ENCODE measurements at regions not wholly inside any gene's neighbourhood (a gene's known extent, or its start where the extent isn't known, plus 50 kb on each side); places are given as distances from the start of the nearest gene placed in this dataset.

GRCh38 chr4:41318839-41319530 is 62.3 kb downstream of the UCHL1 start:
- H3K4me3 ChIP-seq (ENCODE audit: low read length): no peak overlapping the region
- no peak for TF ChIP-seq ZNF274 (IDR thresholded peaks at IDR 0.05; ENCODE audit: low read depth, low read length)

- no peak for TF ChIP-seq ZNF274 (IDR thresholded peaks at IDR 0.05; ENCODE audit: low read depth, low read length)
Observed at GRCh38 chr4:41319553-41319952, 62.8 kb downstream of the UCHL1 start.

GRCh38 chr4:41320278-41320677 is 63.5 kb downstream of the UCHL1 start:
- TF ChIP-seq ZNF274 (IDR thresholded peaks at IDR 0.05; ENCODE audit: low read depth, low read length): no peak
- H3K4me3 ChIP-seq (ENCODE audit: low read length): no peak overlapping the region

More at GRCh38 chr4:41319553-41319952, 62.8 kb downstream of the UCHL1 start:
- H3K4me3 ChIP-seq (ENCODE audit: low read length): no peak overlapping the region

- TF ChIP-seq ZNF274 (IDR thresholded peaks at IDR 0.05; ENCODE audit: low read depth, low read length): no peak
- no peak overlapping the region for H3K4me3 ChIP-seq (ENCODE audit: low read length)
Observed at GRCh38 chr4:41320786-41321185, 64.1 kb downstream of the UCHL1 start.

- no peak overlapping the region for H3K4me3 ChIP-seq (ENCODE audit: low read length)
- TF ChIP-seq ZNF274 (IDR thresholded peaks at IDR 0.05; ENCODE audit: low read depth, low read length): no peak
Observed at GRCh38 chr4:41321216-41321945, 64.7 kb downstream of the UCHL1 start.

GRCh38 chr4:41322617-41323016 is 65.9 kb downstream of the UCHL1 start:
- TF ChIP-seq ZNF274 (IDR thresholded peaks at IDR 0.05; ENCODE audit: low read depth, low read length): no peak
- H3K4me3 ChIP-seq (ENCODE audit: low read length): no peak overlapping the region

- TF ChIP-seq ZNF274 (IDR thresholded peaks at IDR 0.05; ENCODE audit: low read depth, low read length): no peak
- H3K4me3 ChIP-seq (ENCODE audit: low read length): no peak overlapping the region
Observed at GRCh38 chr4:41323179-41323578, 66.5 kb downstream of the UCHL1 start.

GRCh38 chr4:41323706-41324105 is 67.0 kb downstream of the UCHL1 start:
- no peak overlapping the region for H3K4me3 ChIP-seq (ENCODE audit: low read length)
- TF ChIP-seq ZNF274 (IDR thresholded peaks at IDR 0.05; ENCODE audit: low read depth, low read length): no peak

GRCh38 chr4:41324861-41325260 is 68.1 kb downstream of the UCHL1 start:
- no peak for TF ChIP-seq ZNF274 (IDR thresholded peaks at IDR 0.05; ENCODE audit: low read depth, low read length)
- no peak overlapping the region for H3K4me3 ChIP-seq (ENCODE audit: low read length)

GRCh38 chr4:41325901-41326300 is 69.2 kb downstream of the UCHL1 start:
- no peak overlapping the region for H3K4me3 ChIP-seq (ENCODE audit: low read length)
- no peak for TF ChIP-seq ZNF274 (IDR thresholded peaks at IDR 0.05; ENCODE audit: low read depth, low read length)

- H3K4me3 ChIP-seq (ENCODE audit: low read length): no peak overlapping the region
- no peak for TF ChIP-seq ZNF274 (IDR thresholded peaks at IDR 0.05; ENCODE audit: low read depth, low read length)
Observed at GRCh38 chr4:41326776-41327175, 70.0 kb downstream of the UCHL1 start.

GRCh38 chr4:41327770-41328169 is 71.0 kb downstream of the UCHL1 start:
- no peak overlapping the region for H3K4me3 ChIP-seq (ENCODE audit: low read length)
- no peak for TF ChIP-seq ZNF274 (IDR thresholded peaks at IDR 0.05; ENCODE audit: low read depth, low read length)

- TF ChIP-seq ZNF274 (IDR thresholded peaks at IDR 0.05; ENCODE audit: low read depth, low read length): no peak
- H3K4me3 ChIP-seq (ENCODE audit: low read length): no peak overlapping the region
Observed at GRCh38 chr4:41329361-41329760, 72.6 kb downstream of the UCHL1 start.

- H3K4me3 ChIP-seq (ENCODE audit: low read length): no peak overlapping the region
- TF ChIP-seq ZNF274 (IDR thresholded peaks at IDR 0.05; ENCODE audit: low read depth, low read length): no peak
Observed at GRCh38 chr4:41331224-41331623, 74.5 kb downstream of the UCHL1 start.

GRCh38 chr4:41332510-41333054 is 75.9 kb downstream of the UCHL1 start:
- no peak overlapping the region for H3K4me3 ChIP-seq (ENCODE audit: low read length)
- TF ChIP-seq ZNF274 (IDR thresholded peaks at IDR 0.05; ENCODE audit: low read depth, low read length): no peak

Data from GM08714 (cell line).